ENCODE measurements at regions not wholly inside any gene's neighbourhood (a gene's known extent, or its start where the extent isn't known, plus 50 kb on each side); places are given as distances from the start of the nearest gene placed in this dataset.

DNA sequence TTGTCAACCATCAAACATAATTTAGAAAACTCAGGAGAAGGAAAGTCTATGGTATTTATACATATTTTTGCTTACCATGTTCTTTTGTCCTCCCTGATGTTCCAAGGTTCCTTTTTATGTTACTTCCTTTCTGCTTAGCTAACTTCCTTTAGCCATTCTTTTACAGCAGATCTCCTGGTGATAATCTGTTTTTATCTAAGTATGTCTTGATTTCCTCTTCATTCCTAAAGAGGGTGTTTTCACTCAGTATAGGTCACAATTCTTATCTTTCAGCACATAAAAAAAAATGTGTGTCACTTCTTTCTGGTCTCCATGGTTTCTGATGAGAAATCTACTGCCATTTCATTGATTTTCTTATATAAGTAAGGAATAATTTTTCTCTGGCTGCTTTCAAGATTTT lies 384.4 kb upstream of the PDE4D start:
- TF ChIP-seq, protein P1, sequence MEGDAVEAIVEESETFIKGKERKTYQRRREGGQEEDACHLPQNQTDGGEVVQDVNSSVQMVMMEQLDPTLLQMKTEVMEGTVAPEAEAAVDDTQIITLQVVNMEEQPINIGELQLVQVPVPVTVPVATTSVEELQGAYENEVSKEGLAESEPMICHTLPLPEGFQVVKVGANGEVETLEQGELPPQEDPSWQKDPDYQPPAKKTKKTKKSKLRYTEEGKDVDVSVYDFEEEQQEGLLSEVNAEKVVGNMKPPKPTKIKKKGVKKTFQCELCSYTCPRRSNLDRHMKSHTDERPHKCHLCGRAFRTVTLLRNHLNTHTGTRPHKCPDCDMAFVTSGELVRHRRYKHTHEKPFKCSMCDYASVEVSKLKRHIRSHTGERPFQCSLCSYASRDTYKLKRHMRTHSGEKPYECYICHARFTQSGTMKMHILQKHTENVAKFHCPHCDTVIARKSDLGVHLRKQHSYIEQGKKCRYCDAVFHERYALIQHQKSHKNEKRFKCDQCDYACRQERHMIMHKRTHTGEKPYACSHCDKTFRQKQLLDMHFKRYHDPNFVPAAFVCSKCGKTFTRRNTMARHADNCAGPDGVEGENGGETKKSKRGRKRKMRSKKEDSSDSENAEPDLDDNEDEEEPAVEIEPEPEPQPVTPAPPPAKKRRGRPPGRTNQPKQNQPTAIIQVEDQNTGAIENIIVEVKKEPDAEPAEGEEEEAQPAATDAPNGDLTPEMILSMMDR (IDR thresholded peaks at IDR 0.05), result no peak
- ATAC-seq (ENCODE audit: low FRiP score) (no peak), DNase-seq (ENCODE audit: low spot score) (no peak)

- ATAC-seq (ENCODE audit: low FRiP score) (no peak), DNase-seq (ENCODE audit: low spot score) (no peak)
- TF ChIP-seq, protein P1 (IDR thresholded peaks at IDR 0.05), result no peak
These were observed 381.2 kb upstream of the PDE4D start for GRCh38 chr5:60274747-60275146.

DNA sequence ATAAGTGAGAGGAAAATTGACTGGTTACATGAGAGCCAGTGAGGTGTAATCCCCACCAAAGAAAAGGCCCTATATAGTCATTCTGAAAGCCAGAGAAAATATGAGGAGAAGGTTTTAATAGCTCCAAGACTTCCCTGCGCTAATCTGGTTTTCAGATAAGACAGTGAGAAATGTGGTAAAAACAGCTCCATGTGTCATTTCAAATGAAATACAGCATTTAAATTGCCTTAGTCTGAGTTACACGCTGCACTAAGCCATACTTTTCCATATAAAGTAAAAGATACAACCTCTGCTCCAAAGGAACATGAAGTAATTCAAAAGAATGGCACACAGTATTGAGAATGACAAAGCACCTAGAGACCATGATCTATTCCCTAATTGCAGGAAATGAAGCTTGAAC lies 378.0 kb upstream of the PDE4D start:
- TF ChIP-seq, protein P1 (IDR thresholded peaks at IDR 0.05), result no peak
- DNase-seq (ENCODE audit: low spot score) (no peak), ATAC-seq (ENCODE audit: low FRiP score) (no peak)

DNA sequence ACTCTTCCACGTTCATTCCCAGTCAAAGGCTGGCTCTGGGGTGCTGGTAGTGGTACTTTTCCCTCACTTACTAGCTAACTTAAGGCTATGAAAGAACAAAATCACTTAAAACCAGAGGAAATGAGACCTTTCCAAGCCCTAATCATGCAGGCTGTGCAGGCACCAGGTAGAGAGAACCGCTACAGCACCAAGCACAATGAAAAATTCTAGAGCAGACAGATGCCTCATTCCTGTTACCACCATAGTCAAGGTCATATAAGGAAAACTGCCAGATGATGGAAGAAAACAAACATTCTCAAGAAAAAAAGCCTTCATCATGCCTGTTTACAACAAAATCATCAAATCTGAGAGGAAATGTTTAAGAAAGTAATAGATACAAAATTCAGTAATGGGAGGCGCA lies 374.4 kb upstream of the PDE4D start:
- DNase-seq (ENCODE audit: low spot score) (no peak), ATAC-seq (ENCODE audit: low FRiP score) (no peak)
- TF ChIP-seq, protein P1 (IDR thresholded peaks at IDR 0.05), result no peak

- TF ChIP-seq, protein P1 (IDR thresholded peaks at IDR 0.05), result no peak
- ATAC-seq (ENCODE audit: low FRiP score) (no peak), DNase-seq (ENCODE audit: low spot score) (no peak)
These were observed 369.8 kb upstream of the PDE4D start for GRCh38 chr5:60263346-60263745.

GRCh38 chr5:60262576-60263295 lies 369.2 kb upstream of the PDE4D start:
- TF ChIP-seq, protein P1 (IDR thresholded peaks at IDR 0.05), result no peak
- DNase-seq (ENCODE audit: low spot score), result no peak
- no peak for ATAC-seq (ENCODE audit: low FRiP score)

DNA sequence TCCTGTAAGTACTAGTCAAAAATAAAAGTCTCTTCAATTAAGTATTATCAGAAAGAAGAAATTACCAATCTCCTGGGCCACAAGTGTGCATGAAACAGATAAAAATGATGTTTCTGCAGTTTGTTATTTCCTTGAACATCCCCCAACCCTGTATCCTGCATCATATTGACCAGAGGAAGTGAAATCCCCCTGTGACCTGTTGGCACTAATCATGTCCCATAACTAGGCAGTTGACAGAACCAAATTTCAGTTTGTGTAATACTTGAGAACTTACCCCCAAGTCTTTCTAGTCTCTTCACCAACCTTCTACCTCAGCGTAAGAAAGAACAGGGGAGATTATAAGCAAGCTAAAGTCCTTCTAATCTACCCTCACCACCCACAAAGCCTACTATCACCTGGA lies 368.2 kb upstream of the PDE4D start:
- ATAC-seq (ENCODE audit: low FRiP score) (no peak), DNase-seq (ENCODE audit: low spot score) (no peak)
- TF ChIP-seq, protein P1 (IDR thresholded peaks at IDR 0.05), result no peak

Data from omental fat pad (tissue), 3 donors.